ENCODE measurements at regions not wholly inside any gene's neighbourhood (a gene's known extent, or its start where the extent isn't known, plus 50 kb on each side); places are given as distances from the start of the nearest gene placed in this dataset.
"Not testable (repeated sequence)": the region's sequence is repeated elsewhere in the genome, so short reads cannot be mapped to it uniquely, and the experiment has no call there.

- ATAC-seq = no peak
- DNase-seq (ENCODE audit: low spot score) = no peak
These were observed 598.9 kb upstream of the CHRM3 start for GRCh38 chr1:238787471-238787870.

GRCh38 chr1:238783633-238784032 is 602.7 kb upstream of the CHRM3 start:
- ATAC-seq (no peak), DNase-seq (ENCODE audit: low spot score) (no peak)

GRCh38 chr1:238779716-238780115 is 606.7 kb upstream of the CHRM3 start:
- ATAC-seq = no peak

GRCh38 chr1:238778113-238778512 is 608.3 kb upstream of the CHRM3 start:
- no peak for ATAC-seq
- no peak for DNase-seq (ENCODE audit: low spot score)

More at GRCh38 chr1:238779716-238780115, 606.7 kb upstream of the CHRM3 start:
- DNase-seq (ENCODE audit: low spot score) = no peak

- no peak for ATAC-seq
- DNase-seq (ENCODE audit: low spot score) = no peak
These were observed 608.8 kb upstream of the CHRM3 start for GRCh38 chr1:238777551-238777950.

- DNase-seq (ENCODE audit: low spot score) = no peak
- ATAC-seq = no peak
These were observed 610.2 kb upstream of the CHRM3 start for GRCh38 chr1:238776126-238776525.

GRCh38 chr1:238772322-238772721 is 614.0 kb upstream of the CHRM3 start:
- DNase-seq (ENCODE audit: low spot score) = no peak

GRCh38 chr1:238767321-238767720 is 619.0 kb upstream of the CHRM3 start:
- no peak for ATAC-seq

More at GRCh38 chr1:238772322-238772721, 614.0 kb upstream of the CHRM3 start:
- ATAC-seq = no peak

GRCh38 chr1:238764779-238765178 is 621.6 kb upstream of the CHRM3 start:
- no peak for DNase-seq (ENCODE audit: low spot score)
- no peak for ATAC-seq

More at GRCh38 chr1:238767321-238767720, 619.0 kb upstream of the CHRM3 start:
- DNase-seq (ENCODE audit: low spot score) = no peak

GRCh38 chr1:238753252-238753651 is 633.1 kb upstream of the CHRM3 start:
- ATAC-seq = no peak

GRCh38 chr1:238752327-238752726 is 634.0 kb upstream of the CHRM3 start:
- DNase-seq (ENCODE audit: low spot score) (no peak), ATAC-seq (no peak)

More at GRCh38 chr1:238753252-238753651, 633.1 kb upstream of the CHRM3 start:
- DNase-seq (ENCODE audit: low spot score) = no peak

- DNase-seq (ENCODE audit: low spot score) (no peak), ATAC-seq (no peak)
These were observed 641.3 kb upstream of the CHRM3 start for GRCh38 chr1:238745069-238745468.

GRCh38 chr1:238738892-238739291 is 647.5 kb upstream of the CHRM3 start:
- ATAC-seq (no peak), DNase-seq (ENCODE audit: low spot score) (no peak)

GRCh38 chr1:238727670-238728069 is 658.7 kb upstream of the CHRM3 start:
- DNase-seq (ENCODE audit: low spot score) = no peak
- ATAC-seq = no peak

- ATAC-seq (no peak), DNase-seq (ENCODE audit: low spot score) (no peak)
These were observed 663.6 kb upstream of the CHRM3 start for GRCh38 chr1:238722812-238723211.

- ATAC-seq (no peak), DNase-seq (ENCODE audit: low spot score) (no peak)
These were observed 675.7 kb upstream of the CHRM3 start for GRCh38 chr1:238710697-238711096.

GRCh38 chr1:238701024-238701423 is 685.3 kb upstream of the CHRM3 start:
- no peak for DNase-seq (ENCODE audit: low spot score)
- no peak for ATAC-seq

- no peak for ATAC-seq
- DNase-seq (ENCODE audit: low spot score) = no peak
These were observed 696.0 kb upstream of the CHRM3 start for GRCh38 chr1:238690415-238690814.

GRCh38 chr1:238684576-238684975 is 701.8 kb upstream of the CHRM3 start:
- not testable (repeated sequence) for ATAC-seq; DNase-seq (ENCODE audit: low spot score)

- no peak for ATAC-seq
These were observed 704.9 kb upstream of the CHRM3 start for GRCh38 chr1:238681451-238681850.

GRCh38 chr1:238681021-238681420 is 705.3 kb upstream of the CHRM3 start:
- ATAC-seq = no peak
- DNase-seq (ENCODE audit: low spot score) = no peak

More at GRCh38 chr1:238681451-238681850, 704.9 kb upstream of the CHRM3 start:
- DNase-seq (ENCODE audit: low spot score) = no peak

GRCh38 chr1:238677567-238677966 is 708.8 kb upstream of the CHRM3 start:
- no peak for ATAC-seq
- no peak for DNase-seq (ENCODE audit: low spot score)

GRCh38 chr1:238675221-238675620 is 711.1 kb upstream of the CHRM3 start:
- ATAC-seq = no peak
- DNase-seq (ENCODE audit: low spot score) = no peak

- no peak for ATAC-seq
These were observed 712.1 kb upstream of the CHRM3 start for GRCh38 chr1:238674316-238674715.

More at GRCh38 chr1:238674316-238674715, 712.1 kb upstream of the CHRM3 start:
- no peak for DNase-seq (ENCODE audit: low spot score)

Data from left lobe of liver (tissue), 2 donors.